Endothelial cell of umbilical vein (primary cell): ENCODE measurements at regions not wholly inside any gene's neighbourhood (a gene's known extent, or its start where the extent isn't known, plus 50 kb on each side); places are given as distances from the start of the nearest gene placed in this dataset.

Source experiments
- BruUV-seq: library from RNA; stranded (reverse); fragments of 400-500 nt; replicated peaks from 2 replicates; lab custom pipeline; 2021; lab: Mats Ljungman, UMichigan
- CTCF ChIA-PET: fragments of 300-600, 350-600 bp; sonication (Branson Sonifier 250); formaldehyde crosslinking; loops from one replicate; lab custom pipeline; 2021; ENCODE audit warnings: antibody characterized with exemption, inconsistent platforms; lab: Charles Lee
- POLR2A ChIA-PET: fragments of 300-600, 350-600 bp; sonication (Branson Sonifier 250); formaldehyde crosslinking; loops from one replicate; lab custom pipeline; 2021; ENCODE audit warnings: antibody characterized with exemption, inconsistent platforms; lab: Charles Lee
- DNase-seq: peaks from one replicate; pipeline ENCODE4 v3.0.0-alpha.2; 2011; ENCODE audit warnings: low read depth, low spot score
- FAIRE-seq: peaks from 2 replicates; lab custom pipeline; 2011; peaks lifted over from hg19 to GRCh38; lab: Jason Lieb, UNC
- H2AFZ ChIP-seq: 2 replicates; pipeline ENCODE4 v1.6.0; 2012; ENCODE audit warnings: low read depth, low read length, control low read depth, inconsistent platforms
- H3K27ac ChIP-seq: 2 replicates; pipeline ENCODE4 v1.5.1; 2011; ENCODE audit warnings: low read depth, mild to moderate bottlenecking, control low read depth, low read length, moderate library complexity; ENCODE audit not compliant: insufficient read depth
- H3K27me3 ChIP-seq, 2 experiments: 2 replicates each; pipeline versions ENCODE4 v1.6.0 to v1.6.1; 2011; ENCODE audit warnings: low read length in 2 of 2, mixed read lengths in 1 of 2; ENCODE audit not compliant: control insufficient read depth in 2 of 2, insufficient read depth in 2 of 2
- H3K36me3 ChIP-seq, 2 experiments: 2 replicates in 1 of 2; 3 replicates in 1 of 2; pipeline ENCODE4 v1.5.1; 2011; ENCODE audit warnings: low read length in 2 of 2, mild to moderate bottlenecking in 1 of 2, moderate library complexity in 1 of 2; ENCODE audit not compliant: control insufficient read depth in 2 of 2, insufficient read depth in 2 of 2; ENCODE audit errors: extremely low read depth in 1 of 2
- H3K4me1 ChIP-seq: 3 replicates; pipeline ENCODE4 v1.5.1; 2011; ENCODE audit warnings: mild to moderate bottlenecking, low read length; ENCODE audit not compliant: control insufficient read depth, insufficient read depth; ENCODE audit errors: extremely low read depth
- H3K4me2 ChIP-seq: 2 replicates; pipeline ENCODE4 v1.6.1; 2011; ENCODE audit warnings: low read length, control low read depth, mixed read lengths; ENCODE audit not compliant: insufficient read depth
- H3K4me3 ChIP-seq, 3 experiments: fragments of 200-600 bp in 1 of 3; sonication (generic), shearing (Covaris generic) in 1 of 3; replicated peaks in 1 of 3; 2 replicates each; pipeline ENCODE4 v1.5.1; 2011 to 2016; ENCODE audit warnings: control low read depth in 3 of 3, low read length in 3 of 3, mild to moderate bottlenecking in 2 of 3, inconsistent platforms in 1 of 3, low read depth in 1 of 3, moderate library complexity in 1 of 3; ENCODE audit not compliant: insufficient read depth in 1 of 3
- H3K79me2 ChIP-seq: 2 replicates; pipeline ENCODE4 v1.6.0; 2012; ENCODE audit warnings: low read length, inconsistent platforms; ENCODE audit not compliant: control insufficient read depth, insufficient read depth
- H3K9ac ChIP-seq: replicated peaks from 2 replicates; pipeline ENCODE3; 2011; ENCODE audit warnings: low read length, control low read depth; ENCODE audit not compliant: insufficient read depth; ENCODE audit errors: extremely low read depth
- H3K9me1 ChIP-seq: replicated peaks from 3 replicates; pipeline ENCODE4 v1.6.0; 2011; ENCODE audit warnings: mild to moderate bottlenecking, low read length; ENCODE audit not compliant: control insufficient read depth, insufficient read depth; ENCODE audit errors: extremely low read depth
- H3K9me3 ChIP-seq: replicated peaks from 2 replicates; pipeline ENCODE4 v1.5.1; 2012; ENCODE audit warnings: low read length, inconsistent platforms; ENCODE audit not compliant: control insufficient read depth, insufficient read depth
- H4K20me1 ChIP-seq: replicated peaks from 2 replicates; pipeline ENCODE3; 2011; ENCODE audit warnings: mild to moderate bottlenecking, low read length; ENCODE audit not compliant: control insufficient read depth, insufficient read depth; ENCODE audit errors: extremely low read depth
- EZH2 ChIP-seq: IDR thresholded peaks from 2 replicates; pipeline ENCODE4 v1.6.1; 2012; ENCODE audit warnings: borderline replicate concordance, low read depth, mild to moderate bottlenecking, moderate library complexity, low read length, inconsistent platforms; ENCODE audit not compliant: severe bottlenecking
- FOS ChIP-seq: IDR thresholded peaks from 2 replicates; pipeline ENCODE4 v1.6.1; 2011; ENCODE audit warnings: mild to moderate bottlenecking, low read length, moderate library complexity, borderline replicate concordance; ENCODE audit not compliant: insufficient read depth
- GATA2 ChIP-seq: IDR thresholded peaks from 2 replicates; pipeline ENCODE4 v1.7.0; 2011; ENCODE audit warnings: low read depth, mild to moderate bottlenecking, moderate library complexity, mixed read lengths, low read length; ENCODE audit not compliant: insufficient read length, insufficient read depth
- JUN ChIP-seq: IDR thresholded peaks from 2 replicates; pipeline ENCODE4 v1.6.1; 2011; ENCODE audit warnings: borderline replicate concordance, low read depth; ENCODE audit not compliant: insufficient read length, insufficient read depth
- MYC ChIP-seq: IDR thresholded peaks from one replicate; pipeline ENCODE4 v1.6.1; 2011; ENCODE audit warnings: mild to moderate bottlenecking, low read depth, low read length
- POLR2A ChIP-seq: IDR thresholded peaks from 2 replicates; pipeline ENCODE4 v1.6.1; 2012; ENCODE audit warnings: low read depth, mild to moderate bottlenecking, control low read depth, low read length
- POLR2AphosphoS5 ChIP-seq: IDR thresholded peaks from 2 replicates; pipeline ENCODE4 v1.6.1; 2012; ENCODE audit warnings: low read depth, mild to moderate bottlenecking, control low read depth, low read length, moderate library complexity; ENCODE audit not compliant: insufficient read depth
- dilution Hi-C: fragments of 300-500 bp; cut with MboI; formaldehyde crosslinking; loops from one replicate; pipeline ENCODE4 v1.15.0; 2019; ENCODE audit warnings: low sequenced_read_pairs; ENCODE audit not compliant: extremely low pct_ligation_motif_present
- intact Hi-C: fragments of 100-400 bp; cut with micrococcal nuclease; formaldehyde crosslinking; loops from one replicate; pipeline ENCODE4 v1.10.0; 2022
- TF ChIP-seq, protein P1 (sequence below): IDR thresholded peaks from 2 replicates; pipeline ENCODE4 v1.6.1; 2011; ENCODE audit not compliant: insufficient read depth, insufficient read length
- TF ChIP-seq, protein P2 (sequence below), 2 donors: IDR thresholded peaks; 1 replicate in 1 of 2; 2 replicates in 1 of 2; pipeline ENCODE4 v1.5.1; 2011; ENCODE audit warnings: low read length in 2 of 2, mild to moderate bottlenecking in 2 of 2, moderate library complexity in 2 of 2, control low read depth in 1 of 2, inconsistent platforms in 1 of 2, low read depth in 1 of 2; ENCODE audit not compliant: insufficient read depth in 1 of 2; ENCODE audit errors: extremely low read depth in 1 of 2

DNA sequence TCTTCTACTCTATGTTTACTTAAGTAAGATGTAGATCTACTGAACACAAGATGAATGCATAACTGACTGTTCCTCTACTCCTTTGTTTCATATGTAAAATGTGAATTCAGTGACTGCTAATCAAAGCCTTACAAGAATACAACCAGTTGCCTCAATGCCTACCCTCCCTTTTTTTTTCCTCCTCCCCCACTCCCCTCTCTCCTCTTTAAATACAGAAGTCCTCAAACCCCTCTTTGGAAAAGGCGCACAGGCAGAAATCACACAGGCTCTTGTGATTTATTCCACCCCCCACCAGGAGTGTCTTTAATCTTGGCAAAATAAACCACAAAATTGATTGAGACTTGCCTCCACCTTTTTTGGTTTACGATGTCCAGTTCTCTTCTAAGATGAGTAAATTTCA lies 398.5 kb downstream of the DMAC1 start:
- TF ChIP-seq EZH2, result no peak
- no peak for TF ChIP-seq MYC
- TF ChIP-seq JUN, result no peak
- TF ChIP-seq GATA2, result no peak
- TF ChIP-seq, protein P1, sequence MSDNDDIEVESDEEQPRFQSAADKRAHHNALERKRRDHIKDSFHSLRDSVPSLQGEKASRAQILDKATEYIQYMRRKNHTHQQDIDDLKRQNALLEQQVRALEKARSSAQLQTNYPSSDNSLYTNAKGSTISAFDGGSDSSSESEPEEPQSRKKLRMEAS, result no peak
- H4K20me1 ChIP-seq, result no peaks in the 10 kb centered on the region
- no peaks in the 10 kb centered on the region for H3K79me2 ChIP-seq
- H3K4me2 ChIP-seq, result no peak overlapping the region
- H3K27me3 ChIP-seq, result no peaks in the 10 kb centered on the region
- ChIA-PET POLR2A (no interaction called here), CTCF (interaction anchor here (1.6 kb wide), 1 partner anchor 134 kb away, joined by 3 read pairs; no protein-coding TSS in a partner anchor)
- H2AFZ ChIP-seq, result no peak overlapping the region
- FAIRE-seq (no peak), DNase-seq (no peak)
- no peaks in the 10 kb centered on the region for H3K9me1 ChIP-seq
- dilution Hi-C loops, result no loop called here
- no peak overlapping the region for H3K4me3 ChIP-seq
- intact Hi-C loops, result no loop called here
- no peaks in the 10 kb centered on the region for H3K4me1 ChIP-seq
- H3K9me3 ChIP-seq, result no peaks in the 10 kb centered on the region
- H3K36me3 ChIP-seq, result no peaks in the 10 kb centered on the region
- no TSS peak for BruUV-seq
- no peak overlapping the region for H3K9ac ChIP-seq
- H3K27ac ChIP-seq, result no peak overlapping the region

DNA sequence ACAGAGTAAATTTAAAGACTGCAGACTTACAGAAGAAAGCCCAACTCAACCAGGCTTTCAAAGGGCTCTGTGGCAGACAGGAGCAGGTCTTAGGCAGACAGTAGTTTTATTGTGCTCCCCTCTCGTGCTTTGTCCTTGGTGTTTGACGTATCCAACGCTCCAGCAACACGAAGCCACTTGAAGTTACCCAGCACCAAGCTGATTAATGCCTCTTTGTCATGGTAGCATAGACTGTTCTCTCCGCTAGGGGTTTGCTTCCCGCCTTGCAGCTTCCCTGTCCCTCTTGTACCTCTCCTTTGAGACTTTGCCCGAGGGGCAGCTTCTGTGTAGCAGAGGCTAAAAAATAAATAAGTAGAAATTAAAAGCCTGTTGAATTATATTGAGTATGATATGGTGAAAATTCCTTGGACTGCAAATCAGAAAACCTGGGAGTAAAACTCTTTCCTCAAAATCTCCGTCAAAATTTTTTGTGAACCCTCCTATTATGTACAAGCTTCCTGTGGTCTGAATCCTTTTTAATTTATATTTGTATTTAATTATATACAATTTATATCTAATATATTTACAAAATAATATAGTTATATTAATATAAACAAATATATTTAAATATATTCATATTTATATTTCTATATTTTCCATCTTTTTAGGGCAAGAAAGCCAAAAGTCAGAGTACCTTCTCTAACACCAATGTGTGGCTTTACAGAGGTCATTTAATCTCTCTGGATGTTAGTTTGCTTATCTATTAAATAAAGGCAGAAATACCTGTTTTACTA lies 405.4 kb downstream of the DMAC1 start:
- FAIRE-seq, result no peak

More for the DNA sequence above, 405.4 kb downstream of the DMAC1 start:
- Histone ChIP-seq H3K36me3 (no peaks in the 10 kb centered on the region), H3K9me3 (no peaks in the 10 kb centered on the region), H4K20me1 (no peaks in the 10 kb centered on the region), H3K4me3 (no peak overlapping the region), H3K27ac (no peak overlapping the region), H3K27me3 (no peaks in the 10 kb centered on the region), H3K4me2 (no peak overlapping the region), H3K4me1 (no peaks in the 10 kb centered on the region), H2AFZ (no peak overlapping the region), H3K9ac (no peak overlapping the region), H3K9me1 (no peaks in the 10 kb centered on the region), H3K79me2 (no peaks in the 10 kb centered on the region)
- CTCF ChIA-PET, result no interaction called here
- dilution Hi-C loops, result no loop called here
- TF ChIP-seq, protein P2, sequence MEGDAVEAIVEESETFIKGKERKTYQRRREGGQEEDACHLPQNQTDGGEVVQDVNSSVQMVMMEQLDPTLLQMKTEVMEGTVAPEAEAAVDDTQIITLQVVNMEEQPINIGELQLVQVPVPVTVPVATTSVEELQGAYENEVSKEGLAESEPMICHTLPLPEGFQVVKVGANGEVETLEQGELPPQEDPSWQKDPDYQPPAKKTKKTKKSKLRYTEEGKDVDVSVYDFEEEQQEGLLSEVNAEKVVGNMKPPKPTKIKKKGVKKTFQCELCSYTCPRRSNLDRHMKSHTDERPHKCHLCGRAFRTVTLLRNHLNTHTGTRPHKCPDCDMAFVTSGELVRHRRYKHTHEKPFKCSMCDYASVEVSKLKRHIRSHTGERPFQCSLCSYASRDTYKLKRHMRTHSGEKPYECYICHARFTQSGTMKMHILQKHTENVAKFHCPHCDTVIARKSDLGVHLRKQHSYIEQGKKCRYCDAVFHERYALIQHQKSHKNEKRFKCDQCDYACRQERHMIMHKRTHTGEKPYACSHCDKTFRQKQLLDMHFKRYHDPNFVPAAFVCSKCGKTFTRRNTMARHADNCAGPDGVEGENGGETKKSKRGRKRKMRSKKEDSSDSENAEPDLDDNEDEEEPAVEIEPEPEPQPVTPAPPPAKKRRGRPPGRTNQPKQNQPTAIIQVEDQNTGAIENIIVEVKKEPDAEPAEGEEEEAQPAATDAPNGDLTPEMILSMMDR (IDR thresholded peaks at IDR 0.05; ENCODE audit: extremely low read depth in 1 of 2, insufficient read depth in 1 of 2, low read depth in 1 of 2, low read length in 2 of 2), result no peak
- TF ChIP-seq EZH2 (no peak), POLR2A (no peak), MYC (no peak), POLR2AphosphoS5 (no peak), FOS (no peak), JUN (no peak), GATA2 (no peak)
- TF ChIP-seq, protein P1, result no peak
- no TSS peak for BruUV-seq
- intact Hi-C loops, result no loop called here
- no peak for DNase-seq
- POLR2A ChIA-PET, result no interaction called here
